ENCODE measurements at regions not wholly inside any gene's neighbourhood (a gene's known extent, or its start where the extent isn't known, plus 50 kb on each side); places are given as distances from the start of the nearest gene placed in this dataset.

DNA sequence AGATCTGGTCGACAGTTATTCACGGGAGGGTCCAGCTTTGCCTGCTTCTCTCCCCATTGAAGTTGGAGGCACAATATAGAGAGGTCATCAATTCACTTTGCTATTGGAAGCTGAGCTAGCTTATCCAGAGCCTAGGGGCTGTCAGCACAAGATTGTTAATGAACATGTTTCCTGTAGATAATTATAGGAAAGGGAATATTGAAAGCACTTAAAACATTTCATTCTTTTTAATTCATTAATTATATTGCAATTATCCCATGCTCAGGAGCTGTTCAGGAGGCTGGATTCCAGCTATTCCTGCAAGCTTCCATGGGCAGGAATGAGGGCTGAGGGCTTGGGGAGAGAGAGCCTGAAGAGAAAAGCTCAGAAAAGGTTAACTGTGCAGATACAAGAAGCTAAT lies 153.1 kb upstream of the BRINP1 start:
- intact Hi-C loops (cut with micrococcal nuclease), result no loop called here
- BruUV-seq (replicated peaks), result no TSS peak
- Mint-ChIP-seq H3K27ac (ENCODE audit: low read depth, unreplicated experiment) (no peak overlapping the region), H3K9me3 (ENCODE audit: unreplicated experiment) (peaks cover 13% of the 10 kb centered on the region), H3K4me1 (ENCODE audit: insufficient read depth, unreplicated experiment) (no peaks in the 10 kb centered on the region), H3K36me3 (ENCODE audit: insufficient read depth, unreplicated experiment) (no peaks in the 10 kb centered on the region), H3K27me3 (ENCODE audit: insufficient read depth, unreplicated experiment) (no peaks in the 10 kb centered on the region), H3K4me3 (ENCODE audit: unreplicated experiment) (no peak overlapping the region)
- ChIA-PET CTCF (interaction anchor here (0.9 kb wide), 1 partner anchor 34 kb away, joined by 4 read pairs; no protein-coding TSS in a partner anchor), POLR2A (no interaction called here)
- no peak for DNase-seq (ENCODE audit: unreplicated experiment)
- TF ChIP-seq, protein P1, sequence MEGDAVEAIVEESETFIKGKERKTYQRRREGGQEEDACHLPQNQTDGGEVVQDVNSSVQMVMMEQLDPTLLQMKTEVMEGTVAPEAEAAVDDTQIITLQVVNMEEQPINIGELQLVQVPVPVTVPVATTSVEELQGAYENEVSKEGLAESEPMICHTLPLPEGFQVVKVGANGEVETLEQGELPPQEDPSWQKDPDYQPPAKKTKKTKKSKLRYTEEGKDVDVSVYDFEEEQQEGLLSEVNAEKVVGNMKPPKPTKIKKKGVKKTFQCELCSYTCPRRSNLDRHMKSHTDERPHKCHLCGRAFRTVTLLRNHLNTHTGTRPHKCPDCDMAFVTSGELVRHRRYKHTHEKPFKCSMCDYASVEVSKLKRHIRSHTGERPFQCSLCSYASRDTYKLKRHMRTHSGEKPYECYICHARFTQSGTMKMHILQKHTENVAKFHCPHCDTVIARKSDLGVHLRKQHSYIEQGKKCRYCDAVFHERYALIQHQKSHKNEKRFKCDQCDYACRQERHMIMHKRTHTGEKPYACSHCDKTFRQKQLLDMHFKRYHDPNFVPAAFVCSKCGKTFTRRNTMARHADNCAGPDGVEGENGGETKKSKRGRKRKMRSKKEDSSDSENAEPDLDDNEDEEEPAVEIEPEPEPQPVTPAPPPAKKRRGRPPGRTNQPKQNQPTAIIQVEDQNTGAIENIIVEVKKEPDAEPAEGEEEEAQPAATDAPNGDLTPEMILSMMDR (IDR thresholded peaks at IDR 0.05; ENCODE audit: unreplicated experiment), result no peak

DNA sequence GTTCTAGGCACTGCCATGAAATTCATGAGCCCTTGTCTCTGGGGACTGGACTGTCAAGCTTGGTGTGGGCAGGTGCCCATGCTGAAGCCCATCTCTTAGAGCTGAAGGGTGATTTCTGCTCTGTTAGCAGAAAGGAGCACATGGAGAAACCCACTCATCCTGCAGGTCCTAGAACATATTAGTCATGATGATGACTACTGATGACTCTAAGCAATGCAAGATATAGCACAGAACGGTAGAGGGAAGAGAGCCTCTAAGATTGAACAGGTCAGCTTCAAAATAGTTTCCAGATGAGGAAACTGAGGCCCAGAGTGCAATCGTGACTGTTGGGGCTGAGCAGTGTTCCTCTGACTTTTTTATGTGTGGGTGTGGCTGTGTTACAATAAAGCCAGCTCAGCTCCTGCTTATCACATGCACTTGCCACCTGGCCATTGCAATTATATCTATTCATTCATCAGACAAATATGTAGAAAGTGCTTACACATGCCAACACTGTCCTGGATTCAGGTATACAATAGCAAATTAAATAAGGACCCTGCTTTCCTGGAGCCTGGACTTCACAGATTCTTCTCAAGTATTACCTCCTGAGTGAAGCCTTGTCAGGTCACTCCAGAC lies 140.2 kb upstream of the BRINP1 start:
- intact Hi-C loops (cut with micrococcal nuclease), result no loop called here
- CTCF ChIA-PET, result no interaction called here
- Mint-ChIP-seq H3K4me3 (ENCODE audit: unreplicated experiment) (no peak overlapping the region), H3K4me1 (ENCODE audit: insufficient read depth, unreplicated experiment) (no peaks in the 10 kb centered on the region), H3K36me3 (ENCODE audit: insufficient read depth, unreplicated experiment) (no peaks in the 10 kb centered on the region), H3K9me3 (ENCODE audit: unreplicated experiment) (peaks cover 10% of the 10 kb centered on the region), H3K27me3 (ENCODE audit: insufficient read depth, unreplicated experiment) (no peaks in the 10 kb centered on the region), H3K27ac (ENCODE audit: low read depth, unreplicated experiment) (no peak overlapping the region)
- TF ChIP-seq, protein P1 (IDR thresholded peaks at IDR 0.05; ENCODE audit: unreplicated experiment), result no peak
- BruUV-seq (replicated peaks), result no TSS peak
- DNase-seq (ENCODE audit: unreplicated experiment), result no peak
- POLR2A ChIA-PET, result no interaction called here

DNA sequence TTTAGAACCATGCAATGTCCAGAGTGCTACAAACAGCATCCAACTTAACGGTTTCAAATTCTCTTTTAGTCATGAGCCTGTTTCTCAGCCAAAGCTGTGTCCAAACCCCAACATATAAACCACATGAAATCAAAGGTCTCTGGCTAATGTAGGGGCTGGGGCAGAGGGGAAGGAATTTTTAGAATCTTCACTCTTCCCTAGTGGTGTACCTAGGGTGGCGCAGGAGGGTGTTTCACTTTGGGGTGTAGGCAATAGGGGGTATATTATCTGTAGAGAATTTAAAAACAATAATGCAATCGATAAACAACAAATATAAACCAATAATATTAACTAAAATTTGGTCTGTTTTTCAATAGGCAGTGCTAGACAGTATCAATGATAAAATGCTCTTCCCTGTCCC lies 132.1 kb upstream of the BRINP1 start:
- POLR2A ChIA-PET, result no interaction called here
- no peaks in the 10 kb centered on the region for H3K27me3 Mint-ChIP-seq (ENCODE audit: insufficient read depth, unreplicated experiment)
- BruUV-seq (replicated peaks), result no TSS peak
- DNase-seq (ENCODE audit: unreplicated experiment), result no peak
- CTCF ChIA-PET, result interaction anchor here (1.2 kb wide), 1 partner anchor 905 kb away, joined by 3 read pairs; no protein-coding TSS in a partner anchor
- H3K4me3 Mint-ChIP-seq (ENCODE audit: unreplicated experiment), result no peak overlapping the region
- H3K36me3 Mint-ChIP-seq (ENCODE audit: insufficient read depth, unreplicated experiment), result no peaks in the 10 kb centered on the region
- TF ChIP-seq, protein P1 (IDR thresholded peaks at IDR 0.05; ENCODE audit: unreplicated experiment), result no peak
- H3K4me1 Mint-ChIP-seq (ENCODE audit: insufficient read depth, unreplicated experiment), result no peaks in the 10 kb centered on the region
- H3K9me3 Mint-ChIP-seq (ENCODE audit: unreplicated experiment), result peaks cover 30% of the 10 kb centered on the region
- no peak overlapping the region for H3K27ac Mint-ChIP-seq (ENCODE audit: low read depth, unreplicated experiment)
- intact Hi-C loops (cut with micrococcal nuclease), result no loop called here

DNA sequence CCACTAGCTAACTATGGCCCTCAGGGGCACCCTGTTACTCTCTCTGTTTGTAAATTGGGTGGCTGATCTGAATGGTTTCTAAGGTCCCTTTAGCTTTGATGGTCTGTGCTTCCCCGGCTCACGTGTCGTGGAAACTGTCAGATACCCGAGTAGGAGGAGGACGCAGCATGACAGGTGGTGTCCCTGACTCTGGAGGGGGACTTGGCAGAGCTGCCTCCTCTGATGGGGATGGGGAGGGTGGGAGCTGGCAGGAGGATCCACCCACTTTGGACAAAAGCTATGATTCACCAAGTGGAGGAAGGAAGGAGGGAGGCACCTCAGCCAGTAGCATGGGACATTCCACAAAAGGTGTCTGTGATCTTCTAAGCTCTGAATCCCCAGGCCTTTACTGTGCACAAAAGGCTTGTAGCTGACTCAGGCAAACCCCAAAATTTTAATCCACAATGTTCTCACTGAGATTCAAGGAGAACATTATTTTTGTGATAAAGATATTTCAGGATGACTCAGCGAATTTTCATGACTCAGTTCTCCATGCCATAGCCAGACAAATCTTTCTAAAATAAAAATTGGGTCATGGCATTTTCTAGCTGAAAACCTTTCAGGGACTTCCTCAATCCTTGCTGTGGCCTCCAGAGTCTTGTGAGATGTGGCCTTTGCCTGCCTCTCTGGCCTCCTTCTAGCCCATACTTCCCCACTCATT lies 131.0 kb upstream of the BRINP1 start:
- no TSS peak for BruUV-seq (replicated peaks)
- Mint-ChIP-seq H3K36me3 (ENCODE audit: insufficient read depth, unreplicated experiment) (no peaks in the 10 kb centered on the region), H3K27ac (ENCODE audit: low read depth, unreplicated experiment) (no peak overlapping the region), H3K27me3 (ENCODE audit: insufficient read depth, unreplicated experiment) (no peaks in the 10 kb centered on the region), H3K4me3 (ENCODE audit: unreplicated experiment) (no peak overlapping the region), H3K9me3 (ENCODE audit: unreplicated experiment) (peaks cover 39% of the 10 kb centered on the region), H3K4me1 (ENCODE audit: insufficient read depth, unreplicated experiment) (no peaks in the 10 kb centered on the region)
- ChIA-PET CTCF (no interaction called here), POLR2A (no interaction called here)
- intact Hi-C loops (cut with micrococcal nuclease), result no loop called here
- peak; percentile 0 for DNase-seq (ENCODE audit: unreplicated experiment)
- TF ChIP-seq, protein P1 (IDR thresholded peaks at IDR 0.05; ENCODE audit: unreplicated experiment), result no peak

Measured in MCF 10A (cell line).